Left lung (tissue), 4 donors: ENCODE measurements at regions not wholly inside any gene's neighbourhood (a gene's known extent, or its start where the extent isn't known, plus 50 kb on each side); places are given as distances from the start of the nearest gene placed in this dataset.
"Not testable (repeated sequence)": the region's sequence is repeated elsewhere in the genome, so short reads cannot be mapped to it uniquely, and the experiment has no call there.

Experiments
- ATAC-seq: fragments of 200-7000 bp; cut with Tn5 transposase; one replicate; pipeline ENCODE4 v1.9.1; 2020; ENCODE audit warnings: moderate library complexity
- DNase-seq, 4 donors: peaks; one replicate each; pipeline ENCODE4 v3.0.0-alpha.2; 2013 to 2020
- H3K27ac ChIP-seq, 2 donors: fragments of 200-600 bp; sonication (generic) in 1 of 2; one replicate each; pipeline versions ENCODE4 v1.5.0 to v1.8.0; 2020 to 2021
- H3K27me3 ChIP-seq, 2 donors: fragments of 200-600 bp; sonication (generic) in 1 of 2; one replicate each; pipeline versions ENCODE4 v1.5.0 to v1.8.0; 2020 to 2021
- H3K36me3 ChIP-seq, 2 donors: fragments of 200-600 bp; sonication (generic) in 1 of 2; one replicate each; pipeline versions ENCODE4 v1.5.0 to v1.8.0; 2020 to 2021
- H3K4me1 ChIP-seq, 2 donors: fragments of 200-600 bp; one replicate each; pipeline ENCODE4 v1.8.0; 2021
- H3K4me3 ChIP-seq, 2 donors: fragments of 200-600 bp; sonication (generic) in 1 of 2; one replicate each; pipeline versions ENCODE4 v1.5.0 to v1.8.0; 2020 to 2021; ENCODE audit warnings: mild to moderate bottlenecking in 1 of 2
- H3K9me3 ChIP-seq, 2 donors: fragments of 200-600 bp; sonication (generic) in 1 of 2; one replicate each; pipeline versions ENCODE4 v1.5.0 to v1.8.0; 2020 to 2021
- CTCF ChIP-seq, 2 donors: fragments of 200-600 bp; sonication (generic) in 1 of 2; IDR thresholded peaks; one replicate each; pipeline versions ENCODE4 v1.5.0 to v1.8.0; 2021; ENCODE audit warnings: antibody characterized with exemption in 2 of 2
- intact Hi-C, 2 donors: fragments of 100-400 bp; cut with DNase I; formaldehyde crosslinking; loops; one replicate each; pipeline versions ENCODE4 v1.11.2 to v1.14.2; 2022
- donor health status: DM: no; HTN: yes; CAD: no.
- donor health status: DM: no; HTN: no; CAD: no.

- TF ChIP-seq CTCF (IDR thresholded peaks at IDR 0.05): no peak
- ATAC-seq (no peak), DNase-seq (no peak)
- Histone ChIP-seq H3K4me1 (no peaks in the 10 kb centered on the region), H3K27ac (no peak overlapping the region), H3K4me3 (no peak overlapping the region), H3K36me3 (no peaks in the 10 kb centered on the region), H3K9me3 (peaks cover 0 to 3% of the 10 kb centered on the region in 2 donors), H3K27me3 (no peaks in the 10 kb centered on the region)
- intact Hi-C loops: no loop called here
Observed at GRCh38 chr18:28269750-28270149, 92.8 kb upstream of the CDH2 start.

- H3K4me3 ChIP-seq: no peak overlapping the region
- H3K27ac ChIP-seq: no peak overlapping the region
- H3K27me3 ChIP-seq: no peaks in the 10 kb centered on the region
- TF ChIP-seq CTCF (IDR thresholded peaks at IDR 0.05): no peak
- H3K4me1 ChIP-seq: no peaks in the 10 kb centered on the region
- ATAC-seq: no peak
- DNase-seq: no peak
- H3K9me3 ChIP-seq: peaks cover 0 to 3% of the 10 kb centered on the region in 2 donors
- H3K36me3 ChIP-seq: no peaks in the 10 kb centered on the region
- intact Hi-C loops: no loop called here
Observed at GRCh38 chr18:28267878-28268625, 91.1 kb upstream of the CDH2 start.

GRCh38 chr18:28267276-28267675 is 90.3 kb upstream of the CDH2 start:
- ATAC-seq: no peak

GRCh38 chr18:28256166-28256565 is 79.2 kb upstream of the CDH2 start:
- Histone ChIP-seq H3K27me3 (no peaks in the 10 kb centered on the region), H3K9me3 (no peaks in the 10 kb centered on the region), H3K4me3 (no peak overlapping the region), H3K36me3 (no peaks in the 10 kb centered on the region), H3K27ac (no peak overlapping the region), H3K4me1 (no peaks in the 10 kb centered on the region)
- ATAC-seq: no peak
- no peak for TF ChIP-seq CTCF (IDR thresholded peaks at IDR 0.05)
- intact Hi-C loops: no loop called here
- no peak for DNase-seq

More at GRCh38 chr18:28267276-28267675, 90.3 kb upstream of the CDH2 start:
- Histone ChIP-seq H3K4me3 (no peak overlapping the region), H3K27me3 (no peaks in the 10 kb centered on the region), H3K27ac (no peak overlapping the region), H3K4me1 (no peaks in the 10 kb centered on the region), H3K36me3 (no peaks in the 10 kb centered on the region), H3K9me3 (peaks cover 0 to 3% of the 10 kb centered on the region in 2 donors)
- intact Hi-C loops: no loop called here
- DNase-seq: no peak
- TF ChIP-seq CTCF (IDR thresholded peaks at IDR 0.05): no peak

GRCh38 chr18:28248653-28249052 is 71.7 kb upstream of the CDH2 start:
- ATAC-seq (no peak), DNase-seq (no peak)
- intact Hi-C loops: no loop called here
- no peak for TF ChIP-seq CTCF (IDR thresholded peaks at IDR 0.05)
- H3K27ac ChIP-seq: no peak overlapping the region
- H3K27me3 ChIP-seq: no peaks in the 10 kb centered on the region
- no peaks in the 10 kb centered on the region for H3K4me1 ChIP-seq
- H3K36me3 ChIP-seq: no peaks in the 10 kb centered on the region
- H3K4me3 ChIP-seq: no peak overlapping the region
- no peaks in the 10 kb centered on the region for H3K9me3 ChIP-seq

GRCh38 chr18:28240626-28241025 is 63.7 kb upstream of the CDH2 start:
- H3K4me3 ChIP-seq, ATAC-seq, intact Hi-C loops, H3K27me3 ChIP-seq, DNase-seq, H3K9me3 ChIP-seq, H3K36me3 ChIP-seq, H3K4me1 ChIP-seq, H3K27ac ChIP-seq: not testable (repeated sequence)
